ENCODE measurements at regions not wholly inside any gene's neighbourhood (a gene's known extent, or its start where the extent isn't known, plus 50 kb on each side); places are given as distances from the start of the nearest gene placed in this dataset.

- TF ChIP-seq CTCF (IDR thresholded peaks at IDR 0.05) (no peak), POLR2A (IDR thresholded peaks at IDR 0.05) (no peak), EP300 (IDR thresholded peaks at IDR 0.05) (no peak)
Measured at GRCh38 chr5:103469288-103470040, 93.1 kb downstream of the NUDT12 start.
